ENCODE measurements at regions not wholly inside any gene's neighbourhood (a gene's known extent, or its start where the extent isn't known, plus 50 kb on each side); places are given as distances from the start of the nearest gene placed in this dataset.

DNA sequence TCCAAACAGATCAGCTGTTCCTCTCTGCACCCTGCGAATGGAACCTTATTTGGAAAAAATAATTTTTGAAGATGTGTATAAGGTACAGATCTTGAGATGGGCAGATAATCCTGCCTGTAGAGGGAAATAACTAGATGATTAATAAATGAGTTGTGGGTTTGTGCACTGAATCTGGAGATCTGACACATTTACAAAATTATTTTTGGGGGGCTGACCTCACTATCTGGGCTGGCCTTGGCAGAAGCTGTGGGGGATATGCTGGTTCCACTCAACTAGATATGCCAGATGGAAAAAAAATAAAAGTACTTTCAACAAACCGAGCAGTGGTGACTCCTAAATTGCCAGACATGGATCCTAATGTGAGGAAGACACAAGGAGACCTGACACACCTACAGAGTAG lies 552.2 kb upstream of the AMELY start:
- H3K27ac Mint-ChIP-seq: no peak overlapping the region
- H3K9ac ChIP-seq (ENCODE audit: extremely low read depth, low read length, poor library complexity, severe bottlenecking): no peak overlapping the region
- H3K9me3 Mint-ChIP-seq: no peaks in the 10 kb centered on the region
- no peaks in the 10 kb centered on the region for H3K4me1 Mint-ChIP-seq
- H3K4me3 ChIP-seq (ENCODE audit: low read length): no peak overlapping the region
- H3K9me3 ChIP-seq (ENCODE audit: control insufficient read depth, low read length): no peaks in the 10 kb centered on the region
- no peaks in the 10 kb centered on the region for H3K36me3 ChIP-seq (ENCODE audit: control insufficient read depth, insufficient read depth, low read length)
- H3K36me3 Mint-ChIP-seq (ENCODE audit: low read depth): no peaks in the 10 kb centered on the region
- H3K27ac ChIP-seq (ENCODE audit: low read depth, low read length): no peak overlapping the region
- WGBS, 2 experiments (ENCODE audit: insufficient coverage in 1 of 2, insufficient read length in 1 of 2): 85% methylated on average over 2 of the region's 2 CpGs; no CpG with 5 or more reads in 1 of the 2 experiments
- no peaks in the 10 kb centered on the region for H3K4me1 ChIP-seq (ENCODE audit: control insufficient read depth, insufficient read depth, low read length)
- no peaks in the 10 kb centered on the region for H3K27me3 Mint-ChIP-seq (ENCODE audit: insufficient read depth)
- no peaks in the 10 kb centered on the region for H3K27me3 ChIP-seq (ENCODE audit: control insufficient read depth, insufficient read depth, low read length, poor library complexity, severe bottlenecking)
- no peak for DNase-seq
- no peak overlapping the region for H3K4me3 Mint-ChIP-seq
- TF ChIP-seq, protein P1, sequence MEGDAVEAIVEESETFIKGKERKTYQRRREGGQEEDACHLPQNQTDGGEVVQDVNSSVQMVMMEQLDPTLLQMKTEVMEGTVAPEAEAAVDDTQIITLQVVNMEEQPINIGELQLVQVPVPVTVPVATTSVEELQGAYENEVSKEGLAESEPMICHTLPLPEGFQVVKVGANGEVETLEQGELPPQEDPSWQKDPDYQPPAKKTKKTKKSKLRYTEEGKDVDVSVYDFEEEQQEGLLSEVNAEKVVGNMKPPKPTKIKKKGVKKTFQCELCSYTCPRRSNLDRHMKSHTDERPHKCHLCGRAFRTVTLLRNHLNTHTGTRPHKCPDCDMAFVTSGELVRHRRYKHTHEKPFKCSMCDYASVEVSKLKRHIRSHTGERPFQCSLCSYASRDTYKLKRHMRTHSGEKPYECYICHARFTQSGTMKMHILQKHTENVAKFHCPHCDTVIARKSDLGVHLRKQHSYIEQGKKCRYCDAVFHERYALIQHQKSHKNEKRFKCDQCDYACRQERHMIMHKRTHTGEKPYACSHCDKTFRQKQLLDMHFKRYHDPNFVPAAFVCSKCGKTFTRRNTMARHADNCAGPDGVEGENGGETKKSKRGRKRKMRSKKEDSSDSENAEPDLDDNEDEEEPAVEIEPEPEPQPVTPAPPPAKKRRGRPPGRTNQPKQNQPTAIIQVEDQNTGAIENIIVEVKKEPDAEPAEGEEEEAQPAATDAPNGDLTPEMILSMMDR (conservative IDR thresholded peaks at IDR 0.05): no peak

DNA sequence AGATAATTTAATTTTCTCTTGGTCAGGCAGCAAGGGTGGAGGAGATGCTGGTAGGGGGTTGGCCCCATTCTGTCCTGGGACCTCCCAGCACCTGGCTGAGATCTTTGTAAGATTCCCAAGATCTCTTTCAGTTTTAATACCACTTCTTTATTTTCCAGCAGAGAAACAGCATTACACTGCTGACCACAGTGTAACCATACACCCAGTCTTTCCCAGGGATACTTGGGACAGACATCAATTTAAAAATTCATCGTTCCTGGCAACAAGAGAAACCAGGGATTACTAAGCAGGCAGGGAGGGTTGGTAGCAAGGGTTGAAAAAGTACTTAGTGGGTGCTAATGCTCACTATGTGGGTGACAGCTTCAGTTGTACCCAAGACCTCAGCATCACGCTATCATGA lies 551.6 kb upstream of the AMELY start:
- Histone ChIP-seq H3K4me1 (ENCODE audit: control insufficient read depth, insufficient read depth, low read length) (no peaks in the 10 kb centered on the region), H3K27ac (ENCODE audit: low read depth, low read length) (no peak overlapping the region), H3K27me3 (ENCODE audit: control insufficient read depth, insufficient read depth, low read length, poor library complexity, severe bottlenecking) (no peaks in the 10 kb centered on the region), H3K36me3 (ENCODE audit: control insufficient read depth, insufficient read depth, low read length) (no peaks in the 10 kb centered on the region), H3K9ac (ENCODE audit: extremely low read depth, low read length, poor library complexity, severe bottlenecking) (no peak overlapping the region), H3K9me3 (ENCODE audit: control insufficient read depth, low read length) (no peaks in the 10 kb centered on the region), H3K4me3 (ENCODE audit: low read length) (no peak overlapping the region)
- Mint-ChIP-seq H3K27me3 (ENCODE audit: insufficient read depth) (no peaks in the 10 kb centered on the region), H3K27ac (no peak overlapping the region), H3K36me3 (ENCODE audit: low read depth) (no peaks in the 10 kb centered on the region), H3K9me3 (no peaks in the 10 kb centered on the region), H3K4me3 (no peak overlapping the region), H3K4me1 (no peaks in the 10 kb centered on the region)
- 96% methylated on average over 2 of the region's 2 CpGs; no CpG with 5 or more reads in 1 of the 2 experiments for WGBS, 2 experiments (ENCODE audit: insufficient coverage in 1 of 2, insufficient read length in 1 of 2)
- TF ChIP-seq, protein P1 (conservative IDR thresholded peaks at IDR 0.05): no peak
- DNase-seq: no peak

DNA sequence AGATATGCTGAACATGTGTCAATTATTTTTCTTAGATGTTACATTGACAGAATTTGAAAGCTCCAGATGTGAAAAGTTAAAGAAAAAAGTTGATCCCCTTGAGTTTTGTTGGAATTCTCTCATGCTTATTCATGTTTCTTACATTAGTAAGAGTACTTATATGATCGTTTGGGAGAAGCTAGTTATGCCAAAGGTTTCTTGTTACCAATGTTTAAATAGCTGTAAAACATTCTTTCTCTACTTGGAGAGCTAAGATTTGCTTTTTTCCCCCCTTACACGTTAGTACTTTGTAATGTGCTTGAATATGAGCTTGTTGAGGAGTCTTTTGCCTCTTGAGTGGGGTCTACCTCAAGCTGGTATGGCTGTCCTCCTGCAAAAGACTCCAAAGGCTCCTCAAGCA lies 551.1 kb upstream of the AMELY start:
- no peak for DNase-seq
- Histone ChIP-seq H3K9ac (ENCODE audit: extremely low read depth, low read length, poor library complexity, severe bottlenecking) (no peak overlapping the region), H3K27ac (ENCODE audit: low read depth, low read length) (no peak overlapping the region), H3K4me1 (ENCODE audit: control insufficient read depth, insufficient read depth, low read length) (no peaks in the 10 kb centered on the region), H3K4me3 (ENCODE audit: low read length) (no peak overlapping the region), H3K9me3 (ENCODE audit: control insufficient read depth, low read length) (no peaks in the 10 kb centered on the region), H3K27me3 (ENCODE audit: control insufficient read depth, insufficient read depth, low read length, poor library complexity, severe bottlenecking) (no peaks in the 10 kb centered on the region), H3K36me3 (ENCODE audit: control insufficient read depth, insufficient read depth, low read length) (no peaks in the 10 kb centered on the region)
- H3K27ac Mint-ChIP-seq: no peak overlapping the region
- TF ChIP-seq, protein P1 (conservative IDR thresholded peaks at IDR 0.05): no peak
- WGBS, 2 experiments (ENCODE audit: insufficient coverage in 1 of 2, insufficient read length in 1 of 2): no CpG with 5 or more reads among the region's 2 CpGs
- H3K4me1 Mint-ChIP-seq: no peaks in the 10 kb centered on the region
- H3K4me3 Mint-ChIP-seq: no peak overlapping the region
- H3K27me3 Mint-ChIP-seq (ENCODE audit: insufficient read depth): no peaks in the 10 kb centered on the region
- no peaks in the 10 kb centered on the region for H3K9me3 Mint-ChIP-seq
- H3K36me3 Mint-ChIP-seq (ENCODE audit: low read depth): no peaks in the 10 kb centered on the region
